ENCODE measurements at regions not wholly inside any gene's neighbourhood (a gene's known extent, or its start where the extent isn't known, plus 50 kb on each side); places are given as distances from the start of the nearest gene placed in this dataset.

- TF ChIP-seq REST (IDR thresholded peaks at IDR 0.05; ENCODE audit: borderline replicate concordance) (peak; percentile 56; the same call in 1 of the 2 replicates), REST (CRISPR knock-in tag; IDR thresholded peaks at IDR 0.05; ENCODE audit: low read depth) (no peak), SMC3 (conservative IDR thresholded peaks at IDR 0.05; ENCODE audit: insufficient read depth, low read depth, low read length) (peak; percentile 41; the same call in 1 of the 2 replicates), TARDBP (IDR thresholded peaks at IDR 0.05) (no peak)
These were observed 96.3 kb upstream of the TMPRSS15 start (continued) for GRCh38 chr21:18499761-18500376.

Data from K562 (cell line).